Inferior parietal cortex (tissue), 1 donor: ENCODE measurements at regions not wholly inside any gene's neighbourhood (a gene's known extent, or its start where the extent isn't known, plus 50 kb on each side); places are given as distances from the start of the nearest gene placed in this dataset.

Source experiments
- DNase-seq: peaks from one replicate; pipeline ENCODE4 v3.0.0-alpha.2; 2016; ENCODE audit errors: extremely low spot score

- no peak for DNase-seq
Observed at GRCh38 chr12:105986779-105987684, 151.7 kb downstream of the NUAK1 start.

DNA sequence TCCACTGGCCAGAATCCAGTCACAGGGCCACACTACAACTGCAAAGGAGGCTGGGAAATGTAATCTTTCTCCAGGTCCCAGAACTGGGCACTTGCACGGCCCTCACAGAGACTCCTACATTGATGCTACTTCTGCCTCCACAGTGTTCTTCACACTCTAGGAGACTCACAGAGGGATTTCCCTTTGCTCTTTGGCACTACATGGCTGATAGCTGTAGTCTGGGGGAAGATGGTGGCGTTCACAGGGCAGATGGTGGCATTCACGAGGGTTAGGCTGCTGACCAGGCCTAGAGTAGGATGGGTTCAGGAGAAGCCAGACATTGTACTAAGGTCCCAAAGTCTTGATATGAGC, 151.1 kb downstream of the NUAK1 start:
- no peak for DNase-seq

GRCh38 chr12:105992849-105993740, 145.7 kb downstream of the NUAK1 start:
- no peak for DNase-seq

- DNase-seq, result no peak
Observed at GRCh38 chr12:105993766-105994555, 144.8 kb downstream of the NUAK1 start.

DNA sequence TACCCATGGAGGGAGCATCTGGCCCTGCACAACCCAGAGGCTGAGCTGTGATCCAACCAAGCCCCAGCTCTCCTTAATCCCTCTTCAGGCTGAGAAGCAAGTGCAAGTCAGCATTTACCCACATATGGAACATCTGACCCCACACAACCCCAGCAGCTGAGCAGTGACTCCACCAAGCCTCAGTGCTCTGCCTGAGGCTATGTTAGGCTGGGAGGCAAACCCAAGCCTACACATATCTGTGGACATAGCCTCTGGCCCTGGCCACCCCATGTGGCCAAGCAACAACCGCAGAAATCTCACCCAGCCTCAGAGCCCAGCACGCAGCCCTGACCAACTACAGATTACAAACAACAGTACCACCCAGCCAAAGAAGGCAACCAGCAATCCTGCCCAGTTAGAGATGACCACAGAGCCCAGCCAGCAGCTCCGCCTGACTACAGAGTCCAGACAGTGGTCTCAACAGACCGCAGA, 142.8 kb downstream of the NUAK1 start:
- no peak for DNase-seq

DNA sequence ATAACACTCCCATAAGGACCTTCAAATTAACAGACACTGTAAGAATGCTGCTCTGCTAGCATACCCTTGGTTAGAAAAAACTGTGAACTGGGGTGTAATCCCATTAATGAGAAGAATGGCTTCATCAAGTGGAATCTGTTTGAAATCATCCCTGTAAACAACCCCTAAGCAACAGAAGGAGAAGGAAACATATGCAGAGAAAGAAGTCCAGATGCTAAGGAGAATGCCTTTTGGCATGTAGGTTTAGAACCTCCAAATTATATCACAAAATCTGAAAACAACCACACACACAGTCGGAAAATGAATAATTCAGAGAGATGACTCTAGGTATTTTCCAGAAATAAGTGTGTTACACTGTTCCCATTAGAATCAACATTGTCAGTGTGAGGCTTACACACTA, 140.2 kb downstream of the NUAK1 start:
- DNase-seq, result no peak

GRCh38 chr12:106000382-106001104, 138.2 kb downstream of the NUAK1 start:
- DNase-seq, result no peak

- DNase-seq, result no peak
Observed at GRCh38 chr12:106001105-106001836, 137.5 kb downstream of the NUAK1 start.

DNA sequence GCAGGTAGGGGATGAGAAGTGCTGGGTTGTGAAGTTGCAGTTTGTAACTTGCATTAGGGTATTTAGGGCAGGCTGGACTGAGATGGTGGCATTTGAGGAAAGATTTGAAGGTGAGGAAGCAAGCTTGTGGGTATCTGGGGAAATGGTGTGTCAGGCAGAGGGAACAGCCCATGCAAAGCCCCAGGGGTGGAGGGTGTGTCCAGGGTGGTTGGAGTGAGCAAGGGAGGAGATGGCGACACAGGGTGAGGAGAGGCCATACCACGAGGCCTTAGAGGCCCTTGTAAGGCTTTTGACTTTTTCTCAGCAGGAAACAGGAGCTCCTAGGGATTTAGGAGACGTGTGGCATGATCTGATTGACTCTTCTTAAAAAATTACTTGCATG, 136.9 kb downstream of the NUAK1 start:
- DNase-seq, result no peak

DNA sequence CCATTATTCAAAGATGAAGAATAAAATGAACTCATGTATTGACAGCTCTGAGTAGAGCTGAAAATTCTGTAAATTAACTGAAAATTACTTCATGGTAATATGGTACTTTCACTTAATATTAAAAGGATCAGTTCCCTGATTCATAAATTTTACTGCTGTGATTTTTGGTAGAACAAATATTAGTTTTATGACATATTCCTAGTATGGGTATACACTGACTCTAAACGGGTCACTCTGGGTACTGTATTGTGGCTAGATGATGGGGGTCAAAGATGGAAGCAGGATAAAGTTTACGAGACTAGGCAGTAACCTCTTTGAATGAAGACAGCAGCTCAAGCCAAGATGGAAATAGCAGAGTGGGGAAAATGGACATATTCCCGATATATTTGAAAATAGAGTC, 135.5 kb downstream of the NUAK1 start:
- DNase-seq, result no peak

DNA sequence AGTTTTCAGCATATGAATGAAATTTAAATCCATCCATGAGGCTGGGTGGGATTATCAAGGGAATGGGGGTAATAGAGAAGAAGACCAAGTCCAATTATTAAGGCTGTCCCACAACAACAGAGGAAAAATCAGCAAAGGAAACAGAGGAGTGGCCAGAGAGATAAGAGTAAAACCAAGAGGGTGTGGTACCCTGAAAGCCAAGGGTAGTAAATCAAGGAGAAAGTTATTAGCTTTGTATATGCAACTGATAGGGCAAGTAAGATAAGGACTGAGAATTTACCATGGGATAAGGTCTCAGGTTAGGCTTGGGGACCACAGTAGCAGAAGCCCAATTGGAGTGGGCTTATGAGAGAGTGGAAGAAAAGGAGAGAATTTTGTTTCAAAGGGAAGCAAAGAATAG, 134.5 kb downstream of the NUAK1 start:
- no peak for DNase-seq

DNA sequence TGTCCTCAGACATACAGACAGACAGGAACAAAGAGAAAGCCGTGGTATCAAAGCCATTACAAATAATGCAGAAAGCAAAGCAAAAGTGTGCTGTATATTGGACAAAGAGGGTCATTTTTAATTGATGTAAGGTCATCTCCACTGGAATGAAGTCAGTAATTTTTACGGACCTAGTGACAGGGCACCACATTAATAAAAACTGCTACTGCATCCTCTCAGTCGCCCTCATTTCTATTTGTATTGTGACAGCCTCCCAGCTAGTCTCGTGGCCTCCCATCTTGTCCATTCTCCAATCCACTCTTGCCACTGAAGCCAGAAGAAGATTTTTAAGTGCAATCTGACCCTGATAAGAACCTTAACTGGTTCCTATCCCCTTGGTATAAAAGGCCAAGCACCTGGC, 132.4 kb downstream of the NUAK1 start:
- DNase-seq, result no peak

GRCh38 chr12:106006940-106007339, 131.8 kb downstream of the NUAK1 start:
- no peak for DNase-seq

- no peak for DNase-seq
Observed at GRCh38 chr12:106010741-106011140, 128.0 kb downstream of the NUAK1 start.
